ENCODE measurements at regions not wholly inside any gene's neighbourhood (a gene's known extent, or its start where the extent isn't known, plus 50 kb on each side); places are given as distances from the start of the nearest gene placed in this dataset.

DNA sequence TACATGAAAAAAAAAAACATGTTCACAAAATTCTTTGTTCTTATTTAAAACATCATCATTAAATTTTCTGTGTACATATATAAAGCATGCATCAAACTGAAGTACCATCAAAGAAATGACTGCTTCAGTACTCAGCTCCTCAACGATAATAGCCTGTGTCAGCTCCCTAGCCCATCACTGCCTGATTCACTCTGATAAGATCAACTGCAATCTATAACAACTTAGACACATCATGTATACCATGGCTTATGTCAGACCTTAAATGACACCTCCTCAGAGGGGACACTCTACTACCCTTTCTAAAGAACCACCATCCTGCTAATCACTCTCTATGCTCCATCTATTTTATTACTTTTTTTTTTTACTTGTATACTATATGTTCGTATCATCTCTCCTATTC, 200.5 kb upstream of the TLE4 start:
- TF ChIP-seq EZH2phosphoT487 (IDR thresholded peaks at IDR 0.05; ENCODE audit: insufficient read depth, low read depth) (no peak), EZH2 (IDR thresholded peaks at IDR 0.05; ENCODE audit: insufficient read depth, poor library complexity, severe bottlenecking) (no peak)

Data from GM23248 (cell line).